CD14-positive monocyte (primary cell): ENCODE measurements at regions not wholly inside any gene's neighbourhood (a gene's known extent, or its start where the extent isn't known, plus 50 kb on each side); places are given as distances from the start of the nearest gene placed in this dataset.

ENCODE experiments used
- DNase-seq, 3 donors: peaks; one replicate each; pipeline ENCODE4 v3.0.0-alpha.2; 2011 to 2022
- H2AFZ ChIP-seq: 2 replicates; pipeline ENCODE4 v1.6.0; 2012; ENCODE audit warnings: mild to moderate bottlenecking, low read depth, low read length, inconsistent platforms; ENCODE audit not compliant: insufficient read depth, poor library complexity, severe bottlenecking
- H3K27ac ChIP-seq, 2 donors: 1 replicate in 1 of 2; 2 replicates in 1 of 2; pipeline ENCODE4 v1.5.1; 2012 to 2013; ENCODE audit warnings: low read length in 2 of 2, control low read depth in 1 of 2, inconsistent platforms in 1 of 2, low read depth in 1 of 2, mild to moderate bottlenecking in 1 of 2
- H3K27me3 ChIP-seq, 2 donors: one replicate each; pipeline versions ENCODE4 v1.6.0 to v1.6.1; 2011 to 2013; ENCODE audit warnings: low read length in 2 of 2; ENCODE audit not compliant: control insufficient read depth in 2 of 2, insufficient read depth in 2 of 2
- H3K36me3 ChIP-seq, 2 donors: replicated peaks in 1 of 2; 1 replicate in 1 of 2; 2 replicates in 1 of 2; pipeline versions ENCODE4 v1.5.1 to v1.6.1; 2012 to 2013; ENCODE audit warnings: low read length in 2 of 2, control low read depth in 1 of 2, inconsistent platforms in 1 of 2, mild to moderate bottlenecking in 1 of 2; ENCODE audit not compliant: insufficient read depth in 2 of 2, control insufficient read depth in 1 of 2
- H3K4me1 ChIP-seq, 2 donors: 1 replicate in 1 of 2; 2 replicates in 1 of 2; pipeline versions ENCODE4 v1.5.1 to v1.6.1; 2012 to 2013; ENCODE audit warnings: low read length in 2 of 2, control low read depth in 1 of 2, inconsistent platforms in 1 of 2, mild to moderate bottlenecking in 1 of 2, moderate library complexity in 1 of 2; ENCODE audit not compliant: insufficient read depth in 2 of 2, control insufficient read depth in 1 of 2
- H3K4me2 ChIP-seq: replicated peaks from 2 replicates; pipeline ENCODE3; 2012; ENCODE audit warnings: low read length, moderate library complexity, mild to moderate bottlenecking; ENCODE audit not compliant: poor library complexity, severe bottlenecking; ENCODE audit errors: extremely low read depth
- H3K4me3 ChIP-seq, 3 experiments: fragments of 200-600 bp in 1 of 3; sonication (generic) in 1 of 3; replicated peaks in 1 of 3; 1 replicate in 2 of 3; 2 replicates in 1 of 3; pipeline ENCODE4 v1.5.1; 2011 to 2013; ENCODE audit warnings: low read length in 3 of 3, mild to moderate bottlenecking in 3 of 3, control low read depth in 2 of 3, low read depth in 2 of 3, inconsistent platforms in 1 of 3, moderate library complexity in 1 of 3
- H3K79me2 ChIP-seq: 2 replicates; pipeline ENCODE4 v1.6.0; 2012; ENCODE audit warnings: mild to moderate bottlenecking, control low read depth, inconsistent platforms, low read length, moderate library complexity; ENCODE audit not compliant: insufficient read depth
- H3K9ac ChIP-seq: 2 replicates; pipeline ENCODE4 v1.6.0; 2017; ENCODE audit warnings: low read length, mild to moderate bottlenecking; ENCODE audit not compliant: insufficient read depth, poor library complexity, severe bottlenecking
- H3K9me3 ChIP-seq, 2 donors: replicated peaks in 1 of 2; 1 replicate in 1 of 2; 2 replicates in 1 of 2; pipeline versions ENCODE4 v1.5.1 to v1.6.1; 2012 to 2013; ENCODE audit warnings: low read length in 2 of 2, control low read depth in 1 of 2; ENCODE audit not compliant: control insufficient read depth in 1 of 2, insufficient read depth in 1 of 2
- H4K20me1 ChIP-seq: 2 replicates; pipeline ENCODE4 v1.6.0; 2012; ENCODE audit warnings: mild to moderate bottlenecking, low read length, control low read depth, moderate library complexity; ENCODE audit not compliant: insufficient read depth
- H3K27ac Mint-ChIP-seq, 7 donors: one replicate each; pipeline ENCODE4 v1.8.0; 2020; ENCODE audit warnings: mild to moderate bottlenecking in 7 of 7, mixed read lengths in 7 of 7, moderate library complexity in 6 of 7, inconsistent platforms in 2 of 7
- H3K27me3 Mint-ChIP-seq, 3 donors: one replicate each; pipeline ENCODE4 v1.8.0; 2021 to 2022; ENCODE audit warnings: low read depth in 3 of 3, mild to moderate bottlenecking in 3 of 3, mixed read lengths in 3 of 3, moderate library complexity in 3 of 3, inconsistent platforms in 1 of 3
- H3K36me3 Mint-ChIP-seq, 2 donors: one replicate each; pipeline ENCODE4 v1.8.0; 2020; ENCODE audit warnings: mixed read lengths in 2 of 2, inconsistent platforms in 1 of 2, mild to moderate bottlenecking in 1 of 2
- H3K4me1 Mint-ChIP-seq: one replicate; pipeline ENCODE4 v1.8.0; 2020; ENCODE audit warnings: mild to moderate bottlenecking, mixed read lengths
- H3K4me3 Mint-ChIP-seq, 2 donors: one replicate each; pipeline ENCODE4 v1.8.0; 2020; ENCODE audit warnings: mild to moderate bottlenecking in 2 of 2, mixed read lengths in 2 of 2, moderate library complexity in 1 of 2
- H3K9me3 Mint-ChIP-seq, 7 donors: one replicate each; pipeline ENCODE4 v1.8.0; 2020 to 2022; ENCODE audit warnings: mixed read lengths in 7 of 7, mild to moderate bottlenecking in 6 of 7, moderate library complexity in 6 of 7, inconsistent platforms in 2 of 7
- whole genome bisulfite sequencing: methylation state at CpG from one replicate; pipeline ENCODE4 v1.1.5; 2013; ENCODE audit warnings: missing lambda C conversion rate; ENCODE audit not compliant: insufficient coverage; 5-methylcytosine and 5-hydroxymethylcytosine counted together
- intact Hi-C, 2 donors: fragments of 100-400 bp; cut with micrococcal nuclease; formaldehyde crosslinking; loops; one replicate each; pipeline versions ENCODE4 v1.15.0 to v1.15.1; 2023
- TF ChIP-seq, protein P1 (sequence below): fragments of 200-600 bp; IDR thresholded peaks from one replicate; pipeline ENCODE4 v1.8.0; 2022; ENCODE audit warnings: antibody characterized with exemption, mild to moderate bottlenecking

DNA sequence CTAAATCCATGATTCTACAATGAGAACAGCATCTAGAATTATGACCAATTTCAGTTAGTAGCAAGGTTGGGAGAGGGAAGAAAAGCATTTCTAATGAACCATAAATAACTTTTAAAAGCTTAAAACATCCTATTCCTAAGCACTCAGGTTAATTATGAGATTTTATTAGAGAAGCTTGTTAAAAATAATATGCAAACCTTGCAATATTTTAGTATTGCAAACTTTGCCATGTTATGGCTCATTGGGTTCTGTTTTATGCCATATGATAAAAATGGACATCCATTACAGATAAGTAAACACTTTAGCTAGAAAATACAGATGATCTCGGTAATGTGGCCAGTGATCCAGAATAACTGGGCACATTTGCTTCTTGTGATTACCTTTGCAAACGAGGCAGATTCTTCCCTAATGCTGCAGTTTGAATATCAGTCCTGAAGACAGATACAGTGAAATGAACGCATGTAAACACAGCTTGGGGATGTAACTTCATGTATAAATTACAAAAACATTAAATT is 447.0 kb downstream of the PLK2 start:
- Mint-ChIP-seq H3K27ac (no peak overlapping the region), H3K27me3 (no peaks in the 10 kb centered on the region), H3K4me3 (no peak overlapping the region), H3K4me1 (no peaks in the 10 kb centered on the region), H3K9me3 (no peaks in the 10 kb centered on the region), H3K36me3 (no peaks in the 10 kb centered on the region)
- H3K9me3 ChIP-seq = no peaks in the 10 kb centered on the region
- 100% methylated on average over 2 of the region's 3 CpGs for WGBS
- no peak for DNase-seq
- intact Hi-C loops = no loop called here
- TF ChIP-seq, protein P1, sequence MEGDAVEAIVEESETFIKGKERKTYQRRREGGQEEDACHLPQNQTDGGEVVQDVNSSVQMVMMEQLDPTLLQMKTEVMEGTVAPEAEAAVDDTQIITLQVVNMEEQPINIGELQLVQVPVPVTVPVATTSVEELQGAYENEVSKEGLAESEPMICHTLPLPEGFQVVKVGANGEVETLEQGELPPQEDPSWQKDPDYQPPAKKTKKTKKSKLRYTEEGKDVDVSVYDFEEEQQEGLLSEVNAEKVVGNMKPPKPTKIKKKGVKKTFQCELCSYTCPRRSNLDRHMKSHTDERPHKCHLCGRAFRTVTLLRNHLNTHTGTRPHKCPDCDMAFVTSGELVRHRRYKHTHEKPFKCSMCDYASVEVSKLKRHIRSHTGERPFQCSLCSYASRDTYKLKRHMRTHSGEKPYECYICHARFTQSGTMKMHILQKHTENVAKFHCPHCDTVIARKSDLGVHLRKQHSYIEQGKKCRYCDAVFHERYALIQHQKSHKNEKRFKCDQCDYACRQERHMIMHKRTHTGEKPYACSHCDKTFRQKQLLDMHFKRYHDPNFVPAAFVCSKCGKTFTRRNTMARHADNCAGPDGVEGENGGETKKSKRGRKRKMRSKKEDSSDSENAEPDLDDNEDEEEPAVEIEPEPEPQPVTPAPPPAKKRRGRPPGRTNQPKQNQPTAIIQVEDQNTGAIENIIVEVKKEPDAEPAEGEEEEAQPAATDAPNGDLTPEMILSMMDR = no peak
- no peak overlapping the region for H3K27ac ChIP-seq
- H3K9ac ChIP-seq = no peak overlapping the region
- no peak overlapping the region for H3K4me2 ChIP-seq
- H3K4me3 ChIP-seq = no peak overlapping the region
- no peaks in the 10 kb centered on the region for H3K4me1 ChIP-seq
- H3K79me2 ChIP-seq = no peaks in the 10 kb centered on the region
- no peaks in the 10 kb centered on the region for H3K27me3 ChIP-seq
- no peaks in the 10 kb centered on the region for H4K20me1 ChIP-seq
- no peak overlapping the region for H2AFZ ChIP-seq
- H3K36me3 ChIP-seq = no peaks in the 10 kb centered on the region

- WGBS = no CpG with 5 or more reads among the region's 1 CpG
- TF ChIP-seq, protein P1 = no peak
Measured at GRCh38 chr5:58012102-58012501, 447.8 kb downstream of the PLK2 start.

More at GRCh38 chr5:58012102-58012501, 447.8 kb downstream of the PLK2 start:
- H3K4me3 ChIP-seq = no peak overlapping the region
- DNase-seq = no peak
- H4K20me1 ChIP-seq = no peaks in the 10 kb centered on the region
- no peaks in the 10 kb centered on the region for H3K4me1 ChIP-seq
- no peaks in the 10 kb centered on the region for H3K9me3 ChIP-seq
- no peaks in the 10 kb centered on the region for H3K36me3 Mint-ChIP-seq
- H3K4me1 Mint-ChIP-seq = no peaks in the 10 kb centered on the region
- intact Hi-C loops = no loop called here
- H3K27ac ChIP-seq = no peak overlapping the region
- H3K27ac Mint-ChIP-seq = no peak overlapping the region
- no peak overlapping the region for H3K9ac ChIP-seq
- no peaks in the 10 kb centered on the region for H3K27me3 Mint-ChIP-seq
- no peak overlapping the region for H3K4me2 ChIP-seq
- H3K4me3 Mint-ChIP-seq = no peak overlapping the region
- H2AFZ ChIP-seq = no peak overlapping the region
- H3K36me3 ChIP-seq = no peaks in the 10 kb centered on the region
- H3K27me3 ChIP-seq = no peaks in the 10 kb centered on the region
- no peaks in the 10 kb centered on the region for H3K79me2 ChIP-seq
- H3K9me3 Mint-ChIP-seq = no peaks in the 10 kb centered on the region
